ENCODE measurements at regions not wholly inside any gene's neighbourhood (a gene's known extent, or its start where the extent isn't known, plus 50 kb on each side); places are given as distances from the start of the nearest gene placed in this dataset.

DNA sequence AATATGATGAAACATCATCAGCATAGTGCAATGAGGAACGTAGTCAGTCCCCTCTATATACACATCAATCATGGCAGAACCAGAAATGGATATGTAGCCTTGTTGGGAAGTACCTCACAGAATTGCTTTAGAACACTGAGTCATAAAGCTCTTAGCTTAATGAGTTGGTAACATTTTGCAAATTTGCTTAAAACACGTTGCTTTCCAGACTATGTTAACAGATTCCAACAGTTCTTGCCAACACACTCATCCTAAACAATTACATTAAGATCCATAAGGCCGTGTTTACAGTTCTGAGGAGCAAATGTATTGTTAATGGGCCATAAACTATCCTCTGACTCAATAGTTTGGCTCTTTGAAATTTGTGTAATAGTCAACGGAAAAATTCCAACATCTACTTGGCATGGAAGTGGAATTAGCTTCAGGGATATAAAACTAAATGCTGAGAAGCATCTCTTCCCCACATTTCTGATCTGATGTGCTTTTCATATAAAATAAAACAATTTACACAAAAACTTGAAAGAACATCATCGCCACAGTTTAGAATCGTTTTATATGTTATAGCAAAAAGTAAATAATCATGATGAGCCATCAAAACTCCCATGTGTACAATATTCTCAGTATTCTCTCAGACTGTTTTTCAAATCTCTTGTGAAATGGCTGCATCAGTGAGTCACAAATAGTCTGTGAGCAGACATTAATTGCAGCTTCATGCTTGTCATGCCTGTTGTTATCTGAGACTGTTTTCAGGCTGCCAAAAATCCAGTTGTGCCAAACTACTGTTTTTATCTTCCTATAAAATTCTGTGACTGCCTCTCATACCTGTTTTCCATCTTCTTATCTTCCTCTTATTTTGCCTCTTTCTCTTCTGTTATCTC lies 291.9 kb downstream of the COX7C start:
- Mint-ChIP-seq H3K36me3 (ENCODE audit: insufficient read depth) (no peaks in the 10 kb centered on the region), H3K4me1 (ENCODE audit: low read depth in 2 of 2) (no peaks in the 10 kb centered on the region), H3K9me3 (no peaks in the 10 kb centered on the region), H3K27me3 (peaks cover 0 to 28% of the 10 kb centered on the region in 2 donors), H3K4me3 (no peak overlapping the region), H3K27ac (no peak overlapping the region)
- no peak for ATAC-seq (replicated peaks)
- no peak for DNase-seq

DNA sequence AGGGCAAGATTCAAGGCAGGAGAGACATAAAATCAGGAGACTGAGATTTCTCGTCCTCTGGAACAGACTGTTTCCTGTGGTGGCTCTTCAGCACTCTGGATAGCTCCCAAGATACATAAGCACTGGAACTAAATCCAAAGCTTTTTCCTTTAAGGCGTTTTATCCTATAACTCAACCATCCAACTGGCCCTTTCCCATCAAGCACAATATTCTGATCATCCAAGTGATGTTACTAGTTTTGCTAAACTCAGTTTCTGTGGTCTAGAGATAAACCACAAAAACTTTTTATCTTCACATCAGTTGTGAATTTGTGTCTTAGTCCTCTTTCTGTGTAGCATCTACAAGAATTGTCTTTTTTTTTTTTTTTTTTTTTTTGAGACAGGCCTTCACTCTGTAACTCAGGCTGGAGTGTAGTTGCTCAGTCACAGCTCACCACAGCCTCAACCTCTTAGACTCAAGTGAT lies 299.4 kb downstream of the COX7C start:
- Mint-ChIP-seq H3K9me3 (no peaks in the 10 kb centered on the region), H3K27me3 (peaks cover 0 to 10% of the 10 kb centered on the region in 2 donors), H3K4me3 (no peak overlapping the region), H3K4me1 (ENCODE audit: low read depth in 2 of 2) (peaks cover 0 to 6% of the 10 kb centered on the region in 2 donors), H3K27ac (no peak overlapping the region), H3K36me3 (ENCODE audit: insufficient read depth) (peaks cover 3% of the 10 kb centered on the region)
- ATAC-seq (replicated peaks): peak; percentile 75
- DNase-seq: no peak

DNA sequence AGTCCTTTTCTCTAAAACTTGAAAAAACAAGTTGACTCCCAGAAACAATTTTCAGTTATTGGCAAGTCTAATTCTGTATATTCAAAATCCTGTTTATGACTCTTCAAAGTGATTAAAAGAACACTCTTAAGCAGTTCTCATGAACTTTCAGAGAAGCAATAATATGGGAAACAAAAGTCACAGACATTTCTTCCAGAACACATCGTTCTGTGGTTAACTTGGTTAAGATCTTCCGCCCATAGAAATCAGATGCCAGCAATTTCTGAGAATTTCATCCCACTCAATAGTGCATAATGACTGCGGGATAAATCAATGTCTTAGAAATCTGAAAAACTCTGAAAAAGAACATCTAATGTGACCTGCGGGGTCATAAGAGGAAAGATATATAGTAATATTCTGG lies 300.5 kb downstream of the COX7C start:
- Mint-ChIP-seq H3K4me1 (ENCODE audit: low read depth in 2 of 2) (peaks cover 0 to 8% of the 10 kb centered on the region in 2 donors), H3K9me3 (no peaks in the 10 kb centered on the region), H3K36me3 (ENCODE audit: insufficient read depth) (peaks cover 3% of the 10 kb centered on the region), H3K4me3 (no peak overlapping the region), H3K27me3 (peaks cover 0 to 10% of the 10 kb centered on the region in 2 donors), H3K27ac (no peak overlapping the region)
- ATAC-seq (replicated peaks) (no peak), DNase-seq (no peak)

- peaks cover 20 to 24% of the 10 kb centered on the region in 2 donors for H3K27me3 Mint-ChIP-seq
- no peak overlapping the region for H3K4me3 Mint-ChIP-seq
- no peak overlapping the region for H3K27ac Mint-ChIP-seq
- no peaks in the 10 kb centered on the region for H3K36me3 Mint-ChIP-seq (ENCODE audit: insufficient read depth)
- ATAC-seq (replicated peaks) (no peak), DNase-seq (no peak)
- no peaks in the 10 kb centered on the region for H3K9me3 Mint-ChIP-seq
- H3K4me1 Mint-ChIP-seq (ENCODE audit: low read depth in 2 of 2): peaks cover 0 to 2% of the 10 kb centered on the region in 2 donors
Measured at GRCh38 chr5:86926033-86926432, 308.3 kb downstream of the COX7C start.

GRCh38 chr5:86929123-86929766 lies 311.5 kb downstream of the COX7C start:
- DNase-seq (no peak), ATAC-seq (replicated peaks) (no peak)
- Mint-ChIP-seq H3K36me3 (ENCODE audit: insufficient read depth) (no peaks in the 10 kb centered on the region), H3K27ac (no peak overlapping the region), H3K4me3 (no peak overlapping the region), H3K27me3 (peaks cover 21 to 24% of the 10 kb centered on the region in 2 donors), H3K9me3 (no peaks in the 10 kb centered on the region), H3K4me1 (ENCODE audit: low read depth in 2 of 2) (no peaks in the 10 kb centered on the region)

- ATAC-seq (replicated peaks) (no peak), DNase-seq (no peak)
- H3K36me3 Mint-ChIP-seq (ENCODE audit: insufficient read depth): no peaks in the 10 kb centered on the region
- no peak overlapping the region for H3K27ac Mint-ChIP-seq
- no peak overlapping the region for H3K4me3 Mint-ChIP-seq
- H3K4me1 Mint-ChIP-seq (ENCODE audit: low read depth in 2 of 2): no peaks in the 10 kb centered on the region
- peaks cover 0 to 23% of the 10 kb centered on the region in 2 donors for H3K27me3 Mint-ChIP-seq
- no peaks in the 10 kb centered on the region for H3K9me3 Mint-ChIP-seq
Measured at GRCh38 chr5:86951761-86952160, 315.9 kb upstream of the RASA1 start.

DNA sequence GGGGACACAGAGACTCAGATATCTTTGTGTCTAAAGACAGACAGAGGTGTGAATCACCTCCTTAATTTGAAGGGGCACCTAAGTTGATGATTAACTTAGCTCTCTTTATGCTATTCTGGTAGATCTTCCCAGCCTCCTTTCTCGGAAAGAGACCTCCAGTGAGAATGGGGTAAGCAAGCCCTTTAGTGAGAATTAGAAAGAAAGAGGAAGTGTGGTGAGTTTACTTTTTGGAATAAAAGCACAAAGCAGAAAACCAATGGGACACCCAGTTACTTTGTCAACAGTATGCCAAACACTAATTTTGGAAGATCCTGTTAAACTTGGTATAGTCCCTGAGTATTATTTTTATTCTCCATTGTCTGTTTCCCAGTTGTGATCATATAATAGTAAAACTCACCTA lies 302.8 kb upstream of the RASA1 start:
- no peak overlapping the region for H3K27ac Mint-ChIP-seq
- H3K36me3 Mint-ChIP-seq (ENCODE audit: insufficient read depth): no peaks in the 10 kb centered on the region
- no peaks in the 10 kb centered on the region for H3K4me1 Mint-ChIP-seq (ENCODE audit: low read depth in 2 of 2)
- ATAC-seq (replicated peaks) (no peak), DNase-seq (no peak)
- no peaks in the 10 kb centered on the region for H3K9me3 Mint-ChIP-seq
- H3K4me3 Mint-ChIP-seq: no peak overlapping the region
- H3K27me3 Mint-ChIP-seq: no peaks in the 10 kb centered on the region

DNA sequence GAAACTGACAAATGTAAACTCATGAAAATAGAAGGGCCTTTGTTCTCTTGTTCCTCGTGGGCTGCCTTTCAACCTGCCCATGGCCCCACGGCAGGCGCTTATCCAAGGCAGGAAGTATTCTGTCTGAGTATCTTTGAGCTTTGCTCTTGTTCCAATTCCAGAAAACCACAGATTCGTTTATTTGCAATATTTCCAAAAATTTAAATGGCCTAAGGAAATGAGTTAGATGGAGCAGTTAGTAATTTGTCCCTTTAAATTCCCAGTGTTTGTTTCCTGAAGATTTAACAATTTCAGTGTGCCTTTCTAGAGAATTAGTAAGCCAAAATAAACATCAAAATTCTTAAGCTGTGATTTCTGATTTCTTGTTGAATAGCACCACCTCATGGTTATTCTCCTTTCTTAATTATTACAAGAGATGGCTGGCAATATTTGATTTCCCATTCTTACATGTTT lies 299.4 kb upstream of the RASA1 start:
- H3K9me3 Mint-ChIP-seq: no peaks in the 10 kb centered on the region
- H3K27ac Mint-ChIP-seq: no peak overlapping the region
- no peak overlapping the region for H3K4me3 Mint-ChIP-seq
- no peak for DNase-seq
- peaks cover 2 to 4% of the 10 kb centered on the region in 2 donors for H3K4me1 Mint-ChIP-seq (ENCODE audit: low read depth in 2 of 2)
- no peaks in the 10 kb centered on the region for H3K36me3 Mint-ChIP-seq (ENCODE audit: insufficient read depth)
- no peak for ATAC-seq (replicated peaks)
- H3K27me3 Mint-ChIP-seq: no peaks in the 10 kb centered on the region

DNA sequence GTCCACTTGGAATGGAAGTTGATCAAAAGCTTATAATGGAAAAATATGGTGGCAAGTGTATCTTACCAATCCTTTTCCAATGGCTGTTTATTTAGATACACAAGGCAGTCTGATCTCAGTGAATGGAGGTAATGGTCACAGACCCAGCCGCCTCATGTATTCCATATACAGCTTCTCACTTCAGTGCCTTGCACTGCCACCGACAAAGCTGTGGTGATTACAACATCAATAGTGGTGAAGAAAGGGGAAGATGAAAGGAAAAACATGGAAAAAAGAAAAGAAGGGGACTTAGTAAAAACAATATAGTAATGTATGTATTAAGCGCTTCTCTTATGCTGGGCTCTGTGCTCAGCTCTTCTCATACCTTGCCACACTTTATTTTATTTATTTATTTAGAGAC lies 297.3 kb upstream of the RASA1 start:
- Mint-ChIP-seq H3K4me1 (ENCODE audit: low read depth in 2 of 2) (peaks cover 2 to 4% of the 10 kb centered on the region in 2 donors), H3K27ac (no peak overlapping the region), H3K9me3 (no peaks in the 10 kb centered on the region), H3K27me3 (no peaks in the 10 kb centered on the region), H3K4me3 (no peak overlapping the region), H3K36me3 (ENCODE audit: insufficient read depth) (no peaks in the 10 kb centered on the region)
- no peak for ATAC-seq (replicated peaks)
- no peak for DNase-seq

DNA sequence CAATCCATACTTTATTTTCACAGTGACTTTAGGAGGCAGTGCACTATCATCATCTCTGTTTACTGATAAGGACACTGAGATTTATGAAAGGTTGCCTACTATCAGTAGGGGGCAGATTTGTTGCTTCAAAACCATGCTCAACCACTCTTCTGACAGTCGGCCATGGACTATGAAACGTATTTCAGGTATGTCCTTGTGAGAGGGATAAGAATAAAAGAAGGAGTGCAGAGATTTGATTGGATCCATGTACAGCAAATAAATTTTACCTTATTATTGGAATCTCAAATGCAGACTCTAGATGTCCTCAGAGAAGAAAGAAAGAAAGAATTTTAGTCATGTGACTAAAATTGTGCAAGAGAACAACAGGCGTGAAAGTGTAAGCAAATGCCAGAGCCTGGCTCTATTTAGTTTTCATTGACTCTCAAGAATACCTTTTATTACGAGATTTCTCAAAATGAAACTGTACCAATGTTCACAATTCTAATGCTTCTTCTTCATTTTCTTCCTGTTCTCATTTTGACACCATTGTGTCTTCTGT lies 296.6 kb upstream of the RASA1 start:
- Mint-ChIP-seq H3K4me3 (peak overlapping the region; percentile 2 to 16), H3K4me1 (ENCODE audit: low read depth in 2 of 2) (peaks cover 2 to 4% of the 10 kb centered on the region in 2 donors), H3K27me3 (no peaks in the 10 kb centered on the region), H3K27ac (no peak overlapping the region), H3K36me3 (ENCODE audit: insufficient read depth) (no peaks in the 10 kb centered on the region), H3K9me3 (no peaks in the 10 kb centered on the region)
- ATAC-seq (replicated peaks) (peak; percentile 56), DNase-seq (no peak)

GRCh38 chr5:86974955-86975354 lies 292.7 kb upstream of the RASA1 start:
- Mint-ChIP-seq H3K9me3 (no peaks in the 10 kb centered on the region), H3K4me1 (ENCODE audit: low read depth in 2 of 2) (peaks cover 2 to 4% of the 10 kb centered on the region in 2 donors), H3K36me3 (ENCODE audit: insufficient read depth) (no peaks in the 10 kb centered on the region), H3K27me3 (peaks cover 4 to 17% of the 10 kb centered on the region in 2 donors), H3K27ac (no peak overlapping the region), H3K4me3 (no peak overlapping the region)
- ATAC-seq (replicated peaks): no peak
- DNase-seq: no peak

GRCh38 chr5:86977190-86977589 lies 290.5 kb upstream of the RASA1 start:
- Mint-ChIP-seq H3K27me3 (peaks cover 11 to 27% of the 10 kb centered on the region in 2 donors), H3K9me3 (no peaks in the 10 kb centered on the region), H3K4me3 (no peak overlapping the region), H3K36me3 (ENCODE audit: insufficient read depth) (no peaks in the 10 kb centered on the region), H3K4me1 (ENCODE audit: low read depth in 2 of 2) (no peaks in the 10 kb centered on the region), H3K27ac (no peak overlapping the region)
- no peak for ATAC-seq (replicated peaks)
- DNase-seq: no peak

GRCh38 chr5:86977808-86978207 lies 289.9 kb upstream of the RASA1 start:
- no peak for DNase-seq

More at GRCh38 chr5:86977808-86978207, 289.9 kb upstream of the RASA1 start:
- Mint-ChIP-seq H3K4me1 (ENCODE audit: low read depth in 2 of 2) (no peaks in the 10 kb centered on the region), H3K4me3 (no peak overlapping the region), H3K27me3 (peaks cover 11 to 27% of the 10 kb centered on the region in 2 donors), H3K9me3 (no peaks in the 10 kb centered on the region), H3K36me3 (ENCODE audit: insufficient read depth) (no peaks in the 10 kb centered on the region), H3K27ac (no peak overlapping the region)
- no peak for ATAC-seq (replicated peaks)
